GM18873 (cell line): ENCODE measurements at regions not wholly inside any gene's neighbourhood (a gene's known extent, or its start where the extent isn't known, plus 50 kb on each side); places are given as distances from the start of the nearest gene placed in this dataset.

Experiments
- ATAC-seq: cut with Tn5 transposase; IDR thresholded peaks from one replicate; pipeline ENCODE4 v1.9.1; 2021; ENCODE audit warnings: mild to moderate bottlenecking, moderate library complexity, moderate number of reproducible peaks; ENCODE audit not compliant: unreplicated experiment, low FRiP score

- ATAC-seq = no peak
Observed at GRCh38 chr10:35700487-35700882, 58.4 kb upstream of the FZD8 start.

DNA sequence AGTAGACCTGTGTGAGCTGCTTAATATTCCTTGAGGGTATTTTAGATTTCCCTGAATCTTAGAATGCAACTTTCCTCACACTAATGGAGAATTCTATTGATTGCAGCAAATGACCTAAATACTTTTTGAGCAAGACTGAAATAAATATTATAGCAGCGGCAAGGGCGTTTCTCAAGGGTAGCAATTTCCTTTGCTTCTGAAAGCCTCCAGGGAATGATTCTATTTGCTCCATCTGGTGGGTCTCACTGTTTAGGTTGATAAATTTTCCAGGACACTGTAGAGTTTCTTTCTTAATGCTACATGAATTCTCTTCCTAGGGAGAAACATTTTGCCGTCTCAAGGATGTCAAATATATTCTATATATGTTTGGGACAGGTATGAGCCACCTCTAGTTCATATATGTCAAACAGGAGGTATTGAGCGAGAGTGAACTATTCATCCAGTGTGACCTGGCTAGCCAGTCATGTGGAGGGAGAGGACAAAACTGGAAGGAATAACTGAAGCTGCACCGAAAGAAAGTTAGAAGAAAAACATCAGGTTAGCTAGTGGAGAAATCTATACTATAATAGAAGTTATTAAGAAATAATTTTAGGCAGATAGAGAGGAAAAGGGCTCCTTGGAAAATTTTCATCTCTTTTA, 57.9 kb upstream of the FZD8 start:
- no peak for ATAC-seq

GRCh38 chr10:35696392-35697287, 54.5 kb upstream of the FZD8 start:
- ATAC-seq = no peak

GRCh38 chr10:35693800-35694199, 51.7 kb upstream of the FZD8 start:
- ATAC-seq = no peak
